Stimulated activated CD4-positive, alpha-beta T cell treated with anti-CD3 and anti-CD28 coated beads, Interleukin-15, amount 100 ng/mL, for 48 hours (primary cell): ENCODE measurements at regions not wholly inside any gene's neighbourhood (a gene's known extent, or its start where the extent isn't known, plus 50 kb on each side); places are given as distances from the start of the nearest gene placed in this dataset.
"Not testable (repeated sequence)": the region's sequence is repeated elsewhere in the genome, so short reads cannot be mapped to it uniquely, and the experiment has no call there.

Experiments
- DNase-seq, 2 donors: peaks; one replicate each; pipeline ENCODE4 v3.0.0-alpha.2; 2020; ENCODE audit warnings: low read depth in 2 of 2

DNA sequence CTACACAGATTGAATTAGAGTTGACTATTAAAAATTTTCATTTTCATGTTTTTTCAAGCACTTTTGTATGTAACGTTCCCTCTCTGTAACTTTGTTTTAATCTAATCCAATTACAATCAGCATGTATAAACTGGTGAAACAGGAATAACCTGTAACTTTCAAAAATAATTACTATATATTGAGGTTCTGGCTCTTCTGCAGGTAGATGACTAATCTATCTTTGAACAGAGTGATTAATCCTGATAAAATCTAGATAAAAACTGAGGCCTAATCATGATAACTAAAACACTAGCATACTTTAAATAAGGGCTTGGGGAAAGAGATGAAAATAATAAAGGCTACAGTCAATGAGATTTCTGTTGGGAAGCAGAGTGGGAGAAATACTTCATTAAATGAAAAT, 101.6 kb upstream of the KCND2 start:
- DNase-seq = no peak

DNA sequence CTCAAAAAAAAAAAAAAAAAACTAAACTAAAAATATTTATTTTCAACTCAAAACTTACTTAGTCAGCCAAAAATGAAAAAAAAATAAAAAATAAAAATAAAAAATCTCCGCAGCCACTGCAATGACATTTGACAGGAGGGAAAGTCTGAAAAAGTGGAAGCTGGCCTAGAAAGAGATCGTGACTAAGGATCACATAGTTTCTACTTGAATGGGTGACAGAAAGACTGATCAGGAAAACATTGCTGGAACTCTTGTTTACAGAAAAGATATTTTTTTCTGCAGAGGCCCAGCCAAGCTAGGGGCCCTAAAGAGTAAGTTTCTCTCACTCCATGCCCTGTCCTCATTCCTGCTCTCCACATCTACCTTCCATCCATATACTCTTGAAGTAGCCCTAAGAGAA, 92.8 kb upstream of the KCND2 start:
- no peak for DNase-seq

DNA sequence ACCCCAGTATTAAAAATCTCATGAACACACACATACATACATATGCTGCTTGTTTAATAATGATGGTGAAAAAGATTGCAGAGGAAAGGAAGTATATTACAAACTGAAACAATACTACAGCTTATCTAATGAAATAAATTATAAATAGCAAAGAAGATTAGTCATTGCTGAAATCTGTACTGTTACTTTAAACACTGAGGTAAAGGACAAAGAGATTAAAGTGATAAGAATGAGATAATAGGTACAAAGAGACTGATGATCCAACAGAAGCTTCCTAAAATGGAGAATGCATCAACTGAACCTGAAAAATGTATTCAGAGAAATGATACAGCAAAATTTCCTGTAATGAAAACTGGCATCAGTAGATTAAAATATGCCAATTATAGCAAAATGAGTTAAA, 91.5 kb upstream of the KCND2 start:
- DNase-seq = no peak

DNA sequence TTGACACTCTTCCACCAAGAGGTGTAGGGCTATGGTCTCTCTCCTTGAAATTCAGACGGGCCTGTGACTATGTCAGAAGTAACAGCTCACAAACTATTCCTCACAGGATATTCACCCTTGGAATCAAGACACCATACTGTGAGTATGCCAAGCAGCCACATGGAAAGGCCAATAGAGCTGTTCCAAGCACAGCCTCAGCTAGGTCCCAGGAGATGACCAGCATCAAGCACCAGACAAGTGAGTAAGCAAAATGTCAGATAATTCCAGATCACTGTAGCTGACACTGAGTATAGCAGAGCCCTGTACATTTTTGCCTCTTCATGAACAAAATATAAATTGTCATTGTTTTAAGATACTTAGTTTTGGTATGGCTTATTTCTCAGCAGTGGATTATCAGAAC, 88.1 kb upstream of the KCND2 start:
- no peak for DNase-seq

DNA sequence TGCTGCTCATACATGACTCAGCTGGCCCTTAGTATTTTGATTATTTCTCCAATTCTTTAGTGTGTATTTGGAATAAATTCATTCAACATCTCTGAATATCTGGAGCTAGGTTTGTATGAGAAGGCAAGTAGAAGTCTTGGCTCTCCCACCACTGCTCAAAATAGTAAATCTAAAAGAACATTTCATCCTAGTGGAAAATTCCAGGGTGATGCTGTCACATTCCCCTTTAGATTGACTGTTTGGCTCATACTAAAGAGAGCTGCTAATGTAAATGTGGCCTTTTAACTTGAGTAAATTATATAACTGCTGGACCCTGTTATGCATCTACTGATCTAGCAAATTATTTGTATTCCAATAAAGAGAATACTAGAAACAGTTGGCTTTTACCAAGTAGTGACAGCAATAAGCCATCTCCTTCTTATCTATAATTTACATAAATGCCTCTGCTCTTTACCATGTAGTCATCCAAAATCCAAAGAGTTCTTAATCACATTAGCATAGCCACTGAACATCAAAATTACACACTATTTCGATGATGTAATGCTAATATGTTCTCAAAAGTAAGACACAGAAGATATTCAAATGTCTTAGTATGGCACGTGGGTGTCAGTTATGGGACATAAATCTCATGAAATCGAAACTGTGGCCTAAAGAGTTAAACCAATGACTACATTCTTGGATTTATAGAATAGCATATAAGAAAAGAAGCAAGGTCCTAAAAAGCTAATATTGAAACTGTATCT, 86.9 kb upstream of the KCND2 start:
- no peak for DNase-seq

DNA sequence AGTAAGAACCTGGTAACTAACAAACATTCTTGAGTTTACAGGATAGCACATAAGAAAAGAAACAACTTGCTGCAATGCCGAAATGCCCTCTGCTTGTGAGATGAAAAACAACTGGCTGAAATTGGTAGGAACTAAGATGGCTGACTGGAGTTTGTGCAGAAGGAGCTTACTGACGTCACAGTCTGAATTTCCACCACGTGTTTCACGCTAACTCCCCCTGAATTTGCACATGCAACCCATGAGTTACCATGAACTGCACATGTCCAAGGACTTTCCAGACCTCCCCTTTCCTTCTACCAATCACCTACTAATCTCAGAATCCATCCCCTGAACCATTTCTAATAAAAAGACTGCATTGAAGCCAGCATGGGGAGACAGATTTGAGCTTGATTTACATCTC, 86.3 kb upstream of the KCND2 start:
- DNase-seq = no peak

DNA sequence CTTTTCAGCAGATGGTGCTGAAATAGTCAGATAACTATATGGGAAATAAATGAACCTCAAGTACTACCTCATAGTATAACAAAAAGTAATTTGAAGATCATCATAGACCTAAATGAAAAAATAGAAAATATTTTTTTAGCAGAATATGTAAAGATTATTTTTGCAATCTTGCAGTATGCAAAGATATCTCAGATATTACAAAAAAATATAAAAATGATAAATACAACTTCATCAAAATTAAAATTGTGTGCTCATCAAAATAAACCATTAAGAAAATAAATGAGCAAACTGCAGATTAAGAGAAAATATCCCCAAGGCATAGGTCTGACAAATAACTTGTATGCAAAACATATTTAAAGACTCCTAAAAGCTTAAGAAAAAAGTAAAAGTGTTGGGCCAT, 83.4 kb upstream of the KCND2 start:
- DNase-seq = no peak

DNA sequence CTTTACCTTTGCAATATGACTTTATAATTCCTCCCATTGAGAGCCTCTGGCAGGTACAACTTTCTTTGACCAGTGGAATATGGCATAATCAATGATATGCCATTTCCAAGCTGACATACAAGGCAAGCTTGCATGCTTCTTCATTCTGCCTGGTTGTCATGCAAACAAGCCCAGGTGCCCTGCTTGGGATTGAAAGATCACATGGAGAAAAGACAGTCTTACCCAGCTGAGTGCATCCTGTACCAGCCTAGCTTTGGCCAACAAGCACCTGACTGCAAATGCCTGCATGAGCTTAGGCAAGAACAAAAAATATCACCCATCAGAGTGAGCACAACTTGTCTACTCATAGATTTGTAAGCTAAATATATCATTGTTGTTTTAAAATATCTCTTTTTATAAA, 82.9 kb upstream of the KCND2 start:
- DNase-seq = no peak

DNA sequence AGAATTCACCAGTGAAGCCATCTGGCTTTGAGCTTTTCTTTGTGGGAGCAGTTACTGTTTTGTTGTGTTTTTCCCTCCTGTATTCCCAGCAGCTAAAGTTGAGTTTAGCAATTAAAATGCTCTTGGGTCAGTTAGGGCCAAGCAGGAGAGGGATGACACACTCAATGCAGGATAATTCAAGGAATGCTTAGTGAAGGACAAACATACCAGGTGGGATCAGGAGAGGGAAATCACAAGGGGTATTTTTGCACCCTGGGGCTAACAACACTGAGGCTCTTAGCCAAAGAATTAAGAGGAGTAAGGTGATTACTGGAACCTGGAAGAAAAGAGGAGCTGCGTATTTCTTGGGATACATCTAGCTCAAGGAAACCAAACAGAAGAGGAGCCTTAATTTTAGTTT, 82.4 kb upstream of the KCND2 start:
- no peak for DNase-seq

DNA sequence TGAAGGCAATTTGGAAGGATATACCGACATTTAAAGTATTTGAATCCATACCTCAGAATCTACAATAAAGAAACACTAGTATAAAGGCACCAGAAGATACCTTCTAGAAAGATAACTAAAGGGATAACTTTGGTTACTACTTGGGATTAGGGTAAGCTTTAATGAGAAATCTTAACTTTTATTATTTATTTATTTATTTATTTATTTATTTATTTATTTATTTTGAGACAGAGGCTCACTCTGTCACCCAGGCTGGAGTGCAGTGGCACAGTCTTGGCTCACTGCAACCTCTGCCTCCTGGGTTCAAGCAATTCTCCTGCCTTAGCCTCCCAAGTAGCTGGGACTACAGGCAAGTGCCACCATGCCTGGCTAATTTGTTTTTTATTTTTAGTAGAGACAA, 81.6 kb upstream of the KCND2 start:
- DNase-seq = not testable (repeated sequence)

DNA sequence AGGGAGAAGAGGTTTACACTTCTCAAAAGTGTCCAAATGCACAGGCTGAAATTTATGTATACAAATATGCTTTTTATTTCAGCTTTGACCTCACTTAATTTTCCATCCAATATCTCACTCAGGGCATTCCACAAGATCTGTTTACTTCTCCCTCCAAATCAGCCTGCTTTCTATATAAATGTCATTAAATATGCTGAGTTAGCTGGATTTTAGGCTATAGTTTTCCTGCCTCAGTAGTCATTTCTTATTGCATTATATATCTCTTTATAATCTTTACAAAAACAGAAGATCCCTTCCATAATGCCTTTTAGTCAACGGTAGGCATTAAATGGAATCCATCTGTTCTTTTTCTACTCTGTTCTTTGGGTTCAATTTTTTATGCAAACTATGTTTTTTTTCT, 71.7 kb upstream of the KCND2 start:
- no peak for DNase-seq

DNA sequence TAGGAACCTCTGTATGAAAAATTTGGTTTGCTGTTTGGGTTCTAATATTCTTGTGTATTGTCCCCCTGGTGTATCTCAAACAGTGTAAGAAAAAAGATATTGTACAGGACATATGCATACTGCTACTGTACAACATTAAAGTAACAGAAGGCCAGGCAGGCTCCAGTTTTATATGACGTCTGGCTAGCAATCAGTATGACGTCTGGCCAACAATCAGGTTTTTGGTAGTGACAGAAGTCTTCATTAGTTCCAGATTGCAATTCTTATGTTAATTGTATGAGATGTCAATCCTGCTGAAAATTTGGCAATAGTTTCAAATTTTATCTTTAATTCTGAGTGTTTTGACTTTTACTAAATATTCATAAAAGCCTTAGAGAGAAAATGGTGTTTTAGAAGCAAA, 67.9 kb upstream of the KCND2 start:
- DNase-seq = no peak

DNA sequence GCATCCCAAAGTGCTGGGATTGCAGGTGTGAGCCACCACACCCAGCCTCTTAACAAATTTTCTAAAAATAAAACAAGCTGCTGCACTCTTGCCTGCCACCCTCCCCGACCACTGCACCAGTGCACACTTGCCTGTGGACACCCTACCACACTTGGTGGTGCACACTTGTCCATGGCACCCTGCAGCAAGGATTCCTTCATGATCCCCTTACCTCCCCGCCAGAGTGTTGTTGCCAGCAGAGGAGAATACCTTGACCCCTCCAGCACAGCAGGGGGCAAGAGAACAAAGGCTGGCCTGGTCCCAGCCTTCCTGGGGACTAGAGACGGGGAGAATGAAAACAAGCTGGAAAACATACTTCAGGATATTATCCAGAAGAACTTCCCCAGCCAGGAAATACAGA, 65.9 kb upstream of the KCND2 start:
- no peak for DNase-seq

DNA sequence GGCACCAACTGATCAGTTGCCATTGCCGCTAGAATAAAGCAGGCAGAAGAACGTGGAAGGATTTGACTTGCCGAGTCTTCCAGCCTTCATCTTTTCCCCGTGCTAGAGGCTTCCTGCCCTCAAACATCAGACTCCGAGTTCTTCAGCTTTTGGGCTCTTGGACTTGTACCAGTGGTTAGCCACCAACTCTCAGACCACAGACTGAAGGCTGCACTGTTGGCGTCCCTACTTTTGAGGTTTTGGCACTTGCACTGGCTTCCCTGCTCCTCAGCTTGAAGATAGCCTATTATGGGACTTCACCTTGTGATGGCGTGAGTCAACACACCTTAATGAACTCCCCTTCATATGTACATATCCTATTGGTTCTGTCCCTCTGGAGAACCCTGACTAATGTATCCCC, 57.3 kb upstream of the KCND2 start:
- no peak for DNase-seq

DNA sequence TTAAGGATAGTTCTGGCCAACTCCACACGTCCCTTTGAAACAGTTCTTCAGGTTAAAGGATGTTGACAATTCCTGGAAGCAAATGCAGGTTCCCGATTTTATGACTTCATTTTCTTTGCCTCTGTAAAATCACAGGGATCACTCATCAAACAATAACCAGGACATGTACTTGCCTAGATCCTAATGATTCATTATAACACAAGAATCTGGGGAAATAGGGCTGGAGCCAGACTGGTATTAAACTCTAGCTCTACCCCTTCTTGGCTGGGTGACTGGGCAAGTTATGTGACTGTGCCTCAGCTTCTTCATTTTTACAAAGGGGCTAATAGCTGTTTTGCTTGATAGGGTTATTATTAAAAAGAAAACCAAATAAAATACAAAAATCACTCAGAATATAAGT, 56.0 kb upstream of the KCND2 start:
- no peak for DNase-seq

DNA sequence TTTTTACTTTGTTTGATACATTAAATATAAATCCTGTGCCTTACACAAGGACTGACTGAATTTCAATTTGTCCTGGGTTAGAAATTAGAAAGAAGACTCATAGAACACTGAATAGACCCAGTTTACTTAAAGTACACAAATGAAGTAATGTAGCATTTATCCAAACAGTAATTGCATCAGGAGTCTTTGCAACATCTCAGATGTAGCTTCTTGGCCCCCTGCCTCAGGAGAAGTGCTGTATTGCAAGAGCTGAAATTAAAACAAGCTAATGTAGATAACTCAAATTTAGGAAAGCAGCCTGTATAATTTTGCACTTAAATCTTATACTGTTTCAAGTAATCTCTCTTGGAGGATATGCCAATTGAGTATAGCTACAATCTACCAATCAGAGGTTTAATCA, 54.3 kb upstream of the KCND2 start:
- no peak for DNase-seq

DNA sequence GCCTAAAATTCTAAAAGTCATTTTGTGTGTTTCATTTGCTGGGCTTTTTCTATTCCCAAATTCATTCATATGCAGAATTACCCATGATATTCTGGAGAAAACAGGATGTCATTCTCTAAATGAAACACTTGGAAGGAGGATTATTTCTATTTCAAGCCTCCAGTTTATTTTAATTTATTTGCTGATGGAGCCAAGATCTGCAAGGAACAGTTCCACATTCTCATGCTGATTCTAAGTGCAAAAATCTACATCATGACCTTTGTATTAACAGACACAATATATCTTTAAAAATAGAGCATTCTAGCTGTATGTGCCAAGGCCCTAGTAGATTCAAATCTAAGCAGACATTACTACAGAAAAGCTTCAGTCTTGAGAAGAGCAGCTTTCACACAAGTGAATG, 51.3 kb upstream of the KCND2 start:
- DNase-seq = no peak
